ENCODE measurements at regions not wholly inside any gene's neighbourhood (a gene's known extent, or its start where the extent isn't known, plus 50 kb on each side); places are given as distances from the start of the nearest gene placed in this dataset.

GRCh38 chr2:145829931-145830330 is 1310.0 kb upstream of the ZEB2 start:
- TF ChIP-seq, protein P1, sequence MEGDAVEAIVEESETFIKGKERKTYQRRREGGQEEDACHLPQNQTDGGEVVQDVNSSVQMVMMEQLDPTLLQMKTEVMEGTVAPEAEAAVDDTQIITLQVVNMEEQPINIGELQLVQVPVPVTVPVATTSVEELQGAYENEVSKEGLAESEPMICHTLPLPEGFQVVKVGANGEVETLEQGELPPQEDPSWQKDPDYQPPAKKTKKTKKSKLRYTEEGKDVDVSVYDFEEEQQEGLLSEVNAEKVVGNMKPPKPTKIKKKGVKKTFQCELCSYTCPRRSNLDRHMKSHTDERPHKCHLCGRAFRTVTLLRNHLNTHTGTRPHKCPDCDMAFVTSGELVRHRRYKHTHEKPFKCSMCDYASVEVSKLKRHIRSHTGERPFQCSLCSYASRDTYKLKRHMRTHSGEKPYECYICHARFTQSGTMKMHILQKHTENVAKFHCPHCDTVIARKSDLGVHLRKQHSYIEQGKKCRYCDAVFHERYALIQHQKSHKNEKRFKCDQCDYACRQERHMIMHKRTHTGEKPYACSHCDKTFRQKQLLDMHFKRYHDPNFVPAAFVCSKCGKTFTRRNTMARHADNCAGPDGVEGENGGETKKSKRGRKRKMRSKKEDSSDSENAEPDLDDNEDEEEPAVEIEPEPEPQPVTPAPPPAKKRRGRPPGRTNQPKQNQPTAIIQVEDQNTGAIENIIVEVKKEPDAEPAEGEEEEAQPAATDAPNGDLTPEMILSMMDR (IDR thresholded peaks at IDR 0.05): no peak
- TF ChIP-seq POLR2AphosphoS5 (IDR thresholded peaks at IDR 0.05): no peak
- TF ChIP-seq POLR2A (IDR thresholded peaks at IDR 0.05): no peak
- TF ChIP-seq EP300 (IDR thresholded peaks at IDR 0.05): no peak
- H3K36me3 ChIP-seq: no peaks in the 10 kb centered on the region
- no peak for DNase-seq
- H3K27me3 ChIP-seq: no peaks in the 10 kb centered on the region
- no peaks in the 10 kb centered on the region for H3K4me1 ChIP-seq
- no peak overlapping the region for H3K4me3 ChIP-seq
- H3K9me3 ChIP-seq: no peaks in the 10 kb centered on the region
- H3K27ac ChIP-seq: no peak overlapping the region
- intact Hi-C loops (cut with DNase I): no loop called here

GRCh38 chr2:145827235-145827634 is 1307.3 kb upstream of the ZEB2 start:
- TF ChIP-seq POLR2AphosphoS5 (IDR thresholded peaks at IDR 0.05): no peak
- no peak for TF ChIP-seq EP300 (IDR thresholded peaks at IDR 0.05)
- TF ChIP-seq, protein P1 (IDR thresholded peaks at IDR 0.05): no peak
- TF ChIP-seq POLR2A (IDR thresholded peaks at IDR 0.05): no peak
- Histone ChIP-seq H3K4me3 (no peak overlapping the region), H3K36me3 (no peaks in the 10 kb centered on the region), H3K4me1 (no peaks in the 10 kb centered on the region), H3K9me3 (no peaks in the 10 kb centered on the region), H3K27ac (no peak overlapping the region), H3K27me3 (no peaks in the 10 kb centered on the region)
- intact Hi-C loops (cut with DNase I): no loop called here
- WGBS, 2 donors: 85 to 92% methylated on average over 2 of the region's 2 CpGs
- DNase-seq: no peak

DNA sequence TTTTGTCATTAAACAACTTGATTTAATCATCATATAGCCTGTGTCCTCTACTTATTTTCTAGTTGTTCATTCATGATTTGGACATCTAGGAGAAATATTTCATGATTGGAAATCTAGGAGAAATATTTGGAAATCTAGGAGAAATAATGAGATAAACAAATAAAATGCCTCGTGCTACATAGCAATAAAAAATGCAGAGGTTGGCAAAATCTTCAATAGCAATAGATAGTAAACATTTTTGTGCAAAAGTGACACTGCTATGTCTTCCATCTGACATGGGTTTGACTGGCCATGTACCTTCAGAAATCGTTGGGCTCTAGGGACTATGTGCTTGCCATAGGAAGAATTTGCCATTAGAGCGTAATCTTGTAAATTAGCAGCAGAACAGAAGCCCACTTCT is 1304.5 kb upstream of the ZEB2 start:
- DNase-seq: no peak
- Histone ChIP-seq H3K4me1 (no peaks in the 10 kb centered on the region), H3K36me3 (no peaks in the 10 kb centered on the region), H3K27ac (no peak overlapping the region), H3K9me3 (no peaks in the 10 kb centered on the region), H3K27me3 (no peaks in the 10 kb centered on the region), H3K4me3 (no peak overlapping the region)
- 49 to 76% methylated on average over 3 of the region's 3 CpGs for WGBS, 2 donors
- intact Hi-C loops (cut with DNase I): no loop called here
- TF ChIP-seq POLR2AphosphoS5 (IDR thresholded peaks at IDR 0.05) (no peak), POLR2A (IDR thresholded peaks at IDR 0.05) (no peak), EP300 (IDR thresholded peaks at IDR 0.05) (no peak)
- TF ChIP-seq, protein P1 (IDR thresholded peaks at IDR 0.05): no peak

GRCh38 chr2:145822892-145823534 is 1303.1 kb upstream of the ZEB2 start:
- WGBS, 2 donors: 21 to 56% methylated on average over 2 of the region's 2 CpGs
- TF ChIP-seq POLR2A (IDR thresholded peaks at IDR 0.05): no peak
- no peak for TF ChIP-seq EP300 (IDR thresholded peaks at IDR 0.05)
- TF ChIP-seq, protein P1 (IDR thresholded peaks at IDR 0.05): no peak
- no peaks in the 10 kb centered on the region for H3K36me3 ChIP-seq
- H3K4me1 ChIP-seq: no peaks in the 10 kb centered on the region
- DNase-seq: no peak
- H3K27ac ChIP-seq: no peak overlapping the region
- intact Hi-C loops (cut with DNase I): no loop called here
- H3K27me3 ChIP-seq: no peaks in the 10 kb centered on the region
- H3K9me3 ChIP-seq: no peaks in the 10 kb centered on the region
- no peak overlapping the region for H3K4me3 ChIP-seq

- H3K27ac ChIP-seq: no peak overlapping the region
- no peaks in the 10 kb centered on the region for H3K27me3 ChIP-seq
- no peak overlapping the region for H3K4me3 ChIP-seq
- DNase-seq: no peak
- TF ChIP-seq, protein P1 (IDR thresholded peaks at IDR 0.05): no peak
- TF ChIP-seq POLR2AphosphoS5 (IDR thresholded peaks at IDR 0.05) (no peak), POLR2A (IDR thresholded peaks at IDR 0.05) (no peak), EP300 (IDR thresholded peaks at IDR 0.05) (no peak)
- no peaks in the 10 kb centered on the region for H3K36me3 ChIP-seq
- intact Hi-C loops (cut with DNase I): no loop called here
- H3K9me3 ChIP-seq: no peaks in the 10 kb centered on the region
- H3K4me1 ChIP-seq: no peaks in the 10 kb centered on the region
Measured at GRCh38 chr2:145820651-145821050, 1300.7 kb upstream of the ZEB2 start.

All from sigmoid colon (tissue), 6 donors.